GM23248 (cell line): ENCODE measurements at regions not wholly inside any gene's neighbourhood (a gene's known extent, or its start where the extent isn't known, plus 50 kb on each side); places are given as distances from the start of the nearest gene placed in this dataset.

Experiments used
- EZH2 ChIP-seq: fragments of 200-600 bp; sonication (generic); IDR thresholded peaks from 2 replicates; pipeline ENCODE4 v1.6.1; 2018; ENCODE audit warnings: antibody characterized with exemption, mild to moderate bottlenecking; ENCODE audit not compliant: insufficient read depth, poor library complexity, severe bottlenecking
- EZH2phosphoT487 ChIP-seq: fragments of 200-600 bp; sonication (generic); IDR thresholded peaks from 2 replicates; pipeline ENCODE4 v1.6.1; 2018; ENCODE audit warnings: antibody characterized with exemption, moderate library complexity, mild to moderate bottlenecking, low read depth; ENCODE audit not compliant: insufficient read depth

GRCh38 chr2:236380051-236380612 lies 115.9 kb upstream of the ASB18 start:
- TF ChIP-seq EZH2: no peak
- TF ChIP-seq EZH2phosphoT487: no peak
